ENCODE measurements at regions not wholly inside any gene's neighbourhood (a gene's known extent, or its start where the extent isn't known, plus 50 kb on each side); places are given as distances from the start of the nearest gene placed in this dataset.

DNA sequence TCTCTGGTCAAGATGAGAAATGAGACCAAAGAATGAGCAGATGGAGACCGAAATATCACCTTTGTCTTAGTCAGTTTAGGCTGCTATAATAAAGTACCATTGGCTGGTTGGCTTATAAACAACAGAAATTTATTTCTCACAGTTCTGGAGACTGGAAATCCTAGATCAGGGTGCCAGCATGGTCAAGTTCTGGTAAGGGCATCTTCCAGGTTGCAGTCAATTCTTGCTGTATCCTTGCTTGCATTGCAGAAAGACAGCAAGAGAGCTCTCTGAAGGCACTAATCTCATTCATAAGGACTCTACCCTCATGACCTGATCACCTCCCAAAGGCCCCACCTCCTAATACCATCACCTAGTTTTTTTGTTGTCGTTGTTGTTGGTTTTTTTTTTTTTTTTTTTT lies 52.7 kb upstream of the MKLN1 start:
- TF ChIP-seq, protein P1, sequence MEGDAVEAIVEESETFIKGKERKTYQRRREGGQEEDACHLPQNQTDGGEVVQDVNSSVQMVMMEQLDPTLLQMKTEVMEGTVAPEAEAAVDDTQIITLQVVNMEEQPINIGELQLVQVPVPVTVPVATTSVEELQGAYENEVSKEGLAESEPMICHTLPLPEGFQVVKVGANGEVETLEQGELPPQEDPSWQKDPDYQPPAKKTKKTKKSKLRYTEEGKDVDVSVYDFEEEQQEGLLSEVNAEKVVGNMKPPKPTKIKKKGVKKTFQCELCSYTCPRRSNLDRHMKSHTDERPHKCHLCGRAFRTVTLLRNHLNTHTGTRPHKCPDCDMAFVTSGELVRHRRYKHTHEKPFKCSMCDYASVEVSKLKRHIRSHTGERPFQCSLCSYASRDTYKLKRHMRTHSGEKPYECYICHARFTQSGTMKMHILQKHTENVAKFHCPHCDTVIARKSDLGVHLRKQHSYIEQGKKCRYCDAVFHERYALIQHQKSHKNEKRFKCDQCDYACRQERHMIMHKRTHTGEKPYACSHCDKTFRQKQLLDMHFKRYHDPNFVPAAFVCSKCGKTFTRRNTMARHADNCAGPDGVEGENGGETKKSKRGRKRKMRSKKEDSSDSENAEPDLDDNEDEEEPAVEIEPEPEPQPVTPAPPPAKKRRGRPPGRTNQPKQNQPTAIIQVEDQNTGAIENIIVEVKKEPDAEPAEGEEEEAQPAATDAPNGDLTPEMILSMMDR (IDR thresholded peaks at IDR 0.05) = no peak
- Histone ChIP-seq H3K36me3 (no peaks in the 10 kb centered on the region), H3K4me3 (no peak overlapping the region), H3K9me3 (no peaks in the 10 kb centered on the region), H3K4me1 (ENCODE audit: control insufficient read depth in 1 of 2, low read depth in 2 of 2) (peaks cover 0 to 8% of the 10 kb centered on the region in 2 donors), H3K27ac (no peak overlapping the region), H3K27me3 (replicated peaks; ENCODE audit: insufficient read depth) (no peaks in the 10 kb centered on the region)
- no peak for DNase-seq (ENCODE audit: low spot score)
- ATAC-seq (ENCODE audit: insufficient number of reproducible peaks, low FRiP score, low read depth) = no peak

DNA sequence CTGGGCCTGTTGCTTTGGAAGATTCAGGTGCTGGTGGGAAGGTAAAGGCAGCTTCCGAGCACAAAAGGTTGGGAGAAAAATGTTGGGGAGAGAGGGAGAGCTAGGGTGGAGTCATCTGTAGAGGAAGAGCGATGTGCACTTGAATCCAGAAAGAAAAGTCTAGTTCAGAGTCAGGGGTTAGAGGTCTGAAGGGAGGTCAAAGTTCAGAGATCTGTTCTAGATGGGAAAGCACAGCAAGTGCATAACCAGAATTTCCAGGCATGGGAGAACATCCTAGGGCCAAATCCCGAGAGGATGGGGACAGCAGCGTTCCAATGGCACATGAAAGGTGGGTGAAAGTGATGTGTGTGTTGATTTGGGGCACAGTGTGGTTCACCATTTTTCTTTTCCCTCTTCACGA lies 51.5 kb upstream of the MKLN1 start:
- Histone ChIP-seq H3K27me3 (replicated peaks; ENCODE audit: insufficient read depth) (no peaks in the 10 kb centered on the region), H3K36me3 (no peaks in the 10 kb centered on the region), H3K4me3 (no peak overlapping the region), H3K9me3 (no peaks in the 10 kb centered on the region), H3K27ac (no peak overlapping the region), H3K4me1 (ENCODE audit: control insufficient read depth in 1 of 2, low read depth in 2 of 2) (peaks cover 0 to 8% of the 10 kb centered on the region in 2 donors)
- no peak for DNase-seq (ENCODE audit: low spot score)
- ATAC-seq (ENCODE audit: insufficient number of reproducible peaks, low FRiP score, low read depth) = no peak
- TF ChIP-seq, protein P1 (IDR thresholded peaks at IDR 0.05) = no peak

DNA sequence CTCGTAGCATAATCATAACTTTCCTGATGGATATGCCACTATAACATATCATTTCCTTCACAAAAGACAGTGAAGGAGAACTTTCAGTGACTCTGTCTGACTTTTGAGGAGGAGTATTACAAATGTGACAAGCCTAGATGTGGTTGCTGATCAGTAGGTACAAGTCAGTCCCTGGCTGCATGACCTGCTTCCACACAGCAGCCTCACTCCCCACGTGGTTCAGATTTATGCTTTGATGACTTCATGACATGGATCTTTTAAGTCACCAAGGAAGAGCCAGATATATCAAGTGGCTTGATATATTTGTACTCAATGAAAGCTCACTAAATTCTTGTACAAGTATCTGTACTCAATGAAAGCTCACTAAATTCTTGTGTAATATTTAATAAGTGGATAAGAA lies 50.9 kb upstream of the MKLN1 start:
- Histone ChIP-seq H3K4me3 (no peak overlapping the region), H3K9me3 (no peaks in the 10 kb centered on the region), H3K4me1 (ENCODE audit: control insufficient read depth in 1 of 2, low read depth in 2 of 2) (peaks cover 0 to 8% of the 10 kb centered on the region in 2 donors), H3K36me3 (no peaks in the 10 kb centered on the region), H3K27me3 (replicated peaks; ENCODE audit: insufficient read depth) (no peaks in the 10 kb centered on the region), H3K27ac (no peak overlapping the region)
- TF ChIP-seq, protein P1 (IDR thresholded peaks at IDR 0.05) = no peak
- DNase-seq (ENCODE audit: low spot score) = no peak
- ATAC-seq (ENCODE audit: insufficient number of reproducible peaks, low FRiP score, low read depth) = no peak

Measured in thoracic aorta (tissue), 2 donors.